ENCODE measurements at regions not wholly inside any gene's neighbourhood (a gene's known extent, or its start where the extent isn't known, plus 50 kb on each side); places are given as distances from the start of the nearest gene placed in this dataset.
A peak's percentile ranks its signal among the peaks of the same experiment; 100 is the strongest.
"Not testable (repeated sequence)": the region's sequence is repeated elsewhere in the genome, so short reads cannot be mapped to it uniquely, and the experiment has no call there.

GRCh38 chr4:170202721-170203120, 113.0 kb upstream of the AADAT start:
- H3K27ac ChIP-seq = no peak overlapping the region
- no peak for TF ChIP-seq CTCF (conservative IDR thresholded peaks at IDR 0.05)

GRCh38 chr4:170198747-170199146, 109.0 kb upstream of the AADAT start:
- no peak overlapping the region for H3K27ac ChIP-seq
- TF ChIP-seq CTCF (conservative IDR thresholded peaks at IDR 0.05) = peak; percentile 79

DNA sequence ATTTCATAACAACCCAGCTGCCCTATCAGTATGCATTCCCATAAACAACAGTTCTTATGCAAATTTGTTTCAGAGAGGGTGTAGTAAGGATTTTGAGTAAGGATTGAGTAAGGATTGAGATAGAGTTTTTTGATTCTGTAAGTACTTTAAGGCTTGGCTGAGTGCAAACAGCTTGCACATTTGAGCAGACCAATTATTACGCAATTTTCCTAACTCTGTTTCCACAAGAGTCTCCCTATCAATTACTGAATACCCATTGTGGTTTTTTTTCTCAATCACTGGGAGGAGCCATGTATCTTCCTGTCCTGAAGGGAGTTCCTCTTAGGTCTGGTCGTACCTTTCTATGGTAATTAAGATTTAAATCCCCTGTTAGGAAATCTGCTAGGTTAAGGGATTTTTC, 105.0 kb upstream of the AADAT start:
- H3K27ac ChIP-seq = not testable (repeated sequence)

- no peak overlapping the region; the same call in 1 of the 2 replicates for H3K27ac ChIP-seq
- TF ChIP-seq CTCF (conservative IDR thresholded peaks at IDR 0.05) = no peak
Measured at GRCh38 chr4:170193496-170193895, 103.7 kb upstream of the AADAT start.

DNA sequence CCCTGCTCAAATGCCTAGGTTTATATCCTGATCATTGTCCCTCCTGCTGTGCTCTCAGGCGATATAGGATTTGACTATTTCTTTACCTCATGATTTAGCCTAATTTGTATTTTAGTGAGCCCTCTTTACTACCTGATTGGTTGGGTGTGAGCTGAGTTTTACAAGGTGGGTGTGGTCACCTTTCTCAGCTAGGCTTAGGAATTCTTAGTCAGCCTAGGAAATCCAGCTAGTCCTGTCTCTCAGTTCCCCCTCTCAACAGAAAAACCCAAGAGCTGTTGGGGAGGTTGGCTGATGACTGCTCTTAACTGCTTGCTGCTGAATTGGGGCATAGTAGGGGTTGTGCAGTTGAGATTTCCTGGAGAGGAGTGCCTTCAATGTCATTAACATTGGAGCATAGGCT, 100.5 kb upstream of the AADAT start:
- H3K27ac ChIP-seq = no peak overlapping the region
- no peak for TF ChIP-seq CTCF (conservative IDR thresholded peaks at IDR 0.05)

DNA sequence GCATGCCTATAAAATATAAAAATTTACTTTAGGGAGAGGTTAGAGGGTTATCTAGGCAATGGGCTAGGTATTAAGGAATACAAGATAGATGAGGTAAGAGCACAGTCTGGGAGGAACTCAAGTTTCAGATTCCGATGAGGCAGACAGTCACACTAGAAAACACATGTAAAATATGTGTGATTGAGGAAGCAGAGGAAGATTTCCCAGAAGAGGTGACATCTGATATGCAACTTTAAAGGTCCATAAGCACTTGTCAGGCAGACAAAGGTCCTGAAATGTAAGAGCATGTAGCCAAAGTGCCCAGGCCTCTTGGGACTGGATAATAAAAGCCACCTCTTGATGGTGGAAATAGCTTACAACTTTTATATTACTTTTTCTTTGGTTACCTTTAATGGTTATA, 81.1 kb upstream of the AADAT start:
- TF ChIP-seq CTCF (conservative IDR thresholded peaks at IDR 0.05) = no peak
- H3K27ac ChIP-seq = no peak overlapping the region

- TF ChIP-seq CTCF (conservative IDR thresholded peaks at IDR 0.05) = no peak
- no peak overlapping the region for H3K27ac ChIP-seq
Measured at GRCh38 chr4:170169699-170170098, 79.9 kb upstream of the AADAT start.

DNA sequence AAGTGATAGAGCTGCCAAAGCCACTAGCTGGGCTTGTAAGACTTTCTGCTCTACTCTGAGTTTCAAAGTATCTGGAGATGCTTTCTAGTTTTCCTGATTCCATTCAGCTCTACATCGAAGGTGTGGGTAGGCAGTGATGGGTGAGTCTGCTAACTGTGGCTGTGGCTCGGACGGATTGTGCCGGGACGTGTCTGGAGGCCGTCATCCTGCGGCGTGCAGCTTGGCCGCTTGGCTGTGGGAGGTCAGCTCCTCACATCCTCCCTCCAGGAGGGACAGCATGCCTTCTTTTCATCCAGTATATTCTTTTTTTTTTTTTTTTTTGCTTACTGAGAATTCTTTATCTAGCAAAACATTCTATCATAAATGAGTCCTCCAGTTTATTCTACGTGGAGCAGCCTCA, 77.9 kb upstream of the AADAT start:
- H3K27ac ChIP-seq = no peak overlapping the region
- no peak for TF ChIP-seq CTCF (conservative IDR thresholded peaks at IDR 0.05)

DNA sequence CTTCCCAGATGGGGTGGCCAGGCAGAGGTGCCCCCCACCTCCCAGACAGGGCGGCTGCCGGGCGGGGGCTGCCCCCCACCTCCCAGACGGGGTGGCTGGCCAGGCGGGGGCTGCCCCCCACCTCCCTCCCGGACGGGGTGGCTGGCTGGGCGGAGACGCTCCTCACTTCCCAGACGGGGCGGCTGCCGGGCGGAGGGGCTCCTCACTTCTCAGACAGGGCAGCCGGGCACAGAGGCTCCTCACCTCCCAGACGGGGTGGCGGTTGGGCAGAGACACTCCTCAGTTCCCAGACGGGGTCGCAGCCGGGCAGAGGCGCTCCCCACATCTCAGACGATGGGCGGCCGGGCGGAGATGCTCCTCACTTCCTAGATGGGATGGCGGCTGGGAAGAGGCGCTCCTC, 76.4 kb upstream of the AADAT start:
- H3K27ac ChIP-seq = not testable (repeated sequence)
